ENCODE measurements at regions not wholly inside any gene's neighbourhood (a gene's known extent, or its start where the extent isn't known, plus 50 kb on each side); places are given as distances from the start of the nearest gene placed in this dataset.
A peak's percentile ranks its signal among the peaks of the same experiment; 100 is the strongest.
"Not testable (repeated sequence)": the region's sequence is repeated elsewhere in the genome, so short reads cannot be mapped to it uniquely, and the experiment has no call there.

DNA sequence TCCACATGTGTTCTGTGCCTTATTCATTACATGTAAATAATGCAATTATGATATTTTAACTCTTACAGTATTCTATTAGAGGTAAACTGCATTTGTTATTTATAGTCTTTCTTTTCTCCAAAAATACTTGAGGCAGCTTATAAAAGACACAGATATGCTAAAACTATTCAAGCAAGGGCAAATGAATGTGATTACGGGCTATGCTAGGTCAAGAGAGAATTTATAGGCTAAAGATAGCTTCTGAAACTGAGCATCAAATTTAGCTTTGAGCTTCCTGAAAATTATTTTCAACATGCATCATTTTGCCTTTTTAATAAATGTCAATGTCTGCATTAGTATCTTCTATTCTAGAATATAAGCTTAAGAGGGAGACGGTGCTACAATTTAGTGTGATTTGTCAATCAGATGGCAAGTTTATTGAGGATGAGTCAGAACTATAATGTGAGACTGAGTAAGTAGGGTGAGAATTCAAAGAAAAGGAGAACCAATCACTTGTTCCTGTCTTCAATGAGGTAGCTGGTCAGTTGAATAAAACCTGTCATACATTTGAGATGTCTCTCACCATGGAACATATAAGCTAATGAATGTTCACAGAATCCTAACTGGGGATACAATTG lies 669.4 kb upstream of the CITED2 start:
- DNase-seq = peak; percentile 23

DNA sequence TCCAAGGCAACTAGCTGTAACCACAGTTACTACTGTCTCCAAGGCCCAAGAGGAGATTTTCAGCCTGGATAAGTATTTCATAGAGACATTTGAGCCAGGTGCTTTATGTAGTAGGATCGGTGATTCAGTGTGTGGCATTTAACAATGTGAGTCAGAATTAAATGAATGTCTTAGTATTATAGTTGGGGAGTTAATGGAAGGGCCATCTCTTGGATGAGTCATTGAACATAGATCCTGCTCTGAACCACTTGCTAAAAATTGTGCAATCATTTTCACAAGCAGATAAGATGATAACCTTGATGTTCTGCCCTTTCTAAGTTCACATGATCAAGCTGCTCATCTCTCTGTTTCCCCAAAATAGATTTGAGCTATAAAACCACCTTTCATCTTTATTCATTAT lies 668.9 kb upstream of the CITED2 start:
- DNase-seq = peak; percentile 39

DNA sequence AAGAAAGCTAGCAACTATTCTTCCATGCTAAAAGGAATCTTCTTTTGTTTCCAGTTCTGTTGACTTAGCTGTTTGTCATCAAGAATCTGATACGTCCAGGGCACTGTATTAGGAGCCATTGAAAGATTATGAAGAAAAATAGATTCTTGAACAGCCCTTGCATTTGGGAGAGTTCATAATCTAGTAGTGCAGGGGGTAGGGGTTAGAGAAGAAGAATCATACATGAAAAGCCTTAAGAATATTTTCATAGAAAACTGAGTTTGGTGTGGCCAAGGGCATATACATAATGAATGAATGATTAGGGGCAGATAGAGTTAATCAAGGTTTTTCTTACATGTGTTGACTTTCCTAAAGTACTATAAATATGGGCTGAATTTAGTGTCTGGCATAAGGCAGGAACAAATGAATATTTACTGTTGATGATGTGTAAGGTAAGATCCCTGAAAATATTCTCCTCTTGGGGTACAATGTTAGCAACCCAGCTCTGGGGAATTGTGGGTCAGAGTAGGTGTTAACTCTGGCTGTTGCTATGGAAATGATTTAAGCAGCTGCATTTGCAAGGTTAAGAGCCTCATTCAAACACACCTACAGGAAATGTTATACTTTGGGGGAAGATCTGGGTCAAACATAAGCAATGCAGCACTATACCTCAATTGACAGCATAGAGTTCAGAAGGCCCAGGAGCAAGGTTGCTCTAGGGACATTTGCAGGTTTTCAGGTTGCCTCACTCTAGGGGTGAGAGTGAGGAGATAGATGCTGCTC lies 667.3 kb upstream of the CITED2 start:
- no peak for DNase-seq

DNA sequence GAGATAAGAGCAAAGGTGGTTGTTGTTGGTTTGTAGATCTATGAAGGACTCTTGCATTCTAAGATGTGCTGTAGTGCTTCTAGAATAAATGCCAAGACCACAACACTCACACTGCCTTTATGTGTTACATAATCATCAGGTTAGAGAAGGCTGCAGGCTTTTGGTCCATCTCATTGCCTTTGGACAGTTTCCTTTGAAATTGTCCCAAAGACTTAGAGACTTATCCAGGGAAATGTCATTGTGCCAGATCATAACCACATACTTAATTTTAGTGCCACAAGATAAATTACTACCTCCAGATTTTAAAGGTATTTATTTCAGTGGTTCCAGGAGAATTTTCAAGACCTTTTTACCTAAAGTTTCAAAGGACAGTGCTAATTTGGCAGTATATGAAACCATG lies 666.6 kb upstream of the CITED2 start:
- DNase-seq = no peak

DNA sequence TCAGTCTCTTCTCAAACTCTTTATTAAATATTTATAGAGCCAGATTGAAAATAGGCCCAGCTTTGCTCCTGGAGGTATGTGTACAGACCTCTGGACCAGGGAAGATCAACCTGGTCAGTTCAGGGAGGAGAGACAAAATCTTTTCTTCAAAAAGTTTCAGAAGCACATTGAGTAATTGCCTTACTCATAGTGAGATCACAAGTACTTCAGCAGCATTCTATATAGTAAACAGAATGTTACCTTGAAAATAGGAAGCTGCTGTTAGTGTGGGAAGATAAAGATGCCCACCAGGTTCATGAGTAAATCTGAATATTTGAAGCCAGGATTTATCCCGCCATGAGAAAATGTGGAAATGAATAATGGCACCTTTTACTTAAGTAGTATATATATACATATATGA lies 665.9 kb upstream of the CITED2 start:
- peak; percentile 4 for DNase-seq

DNA sequence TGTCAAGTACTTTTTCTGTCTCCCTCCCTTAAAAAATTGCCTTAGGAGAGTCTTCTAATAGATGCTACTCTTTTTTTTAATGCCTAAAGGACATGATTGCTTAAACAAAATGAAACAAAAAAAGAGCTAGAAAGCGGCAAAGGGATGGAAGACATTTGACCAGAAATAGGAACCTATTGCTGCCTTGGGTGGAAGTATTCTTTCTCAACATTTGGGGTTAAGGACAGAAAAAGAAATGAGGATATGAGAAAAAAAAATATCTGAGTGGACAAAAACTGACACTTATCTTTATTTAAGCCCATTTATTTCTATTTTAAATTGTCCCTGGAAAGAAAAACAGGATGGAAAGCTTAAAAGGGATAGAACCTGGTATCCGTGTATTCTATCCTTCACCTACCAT lies 664.9 kb upstream of the CITED2 start:
- DNase-seq = no peak

DNA sequence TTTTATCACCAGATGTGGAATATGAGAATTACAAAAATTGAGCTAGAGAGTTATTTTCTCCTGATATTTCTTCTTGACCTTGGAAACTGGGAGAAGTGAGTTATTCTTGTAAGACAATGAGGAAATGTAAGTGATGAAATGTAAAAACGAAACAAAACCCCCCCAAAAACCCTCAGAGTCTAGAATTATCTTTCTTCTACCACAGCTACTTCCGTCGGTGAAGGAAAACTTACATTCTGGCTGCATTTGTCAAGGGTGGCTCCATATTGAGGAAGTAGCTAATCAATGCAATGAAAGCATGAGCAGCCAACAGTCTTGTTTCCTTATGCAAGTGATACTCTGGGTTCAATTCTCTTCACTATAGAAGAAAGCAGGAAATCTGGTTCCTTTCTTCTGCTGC lies 661.7 kb upstream of the CITED2 start:
- no peak for DNase-seq

DNA sequence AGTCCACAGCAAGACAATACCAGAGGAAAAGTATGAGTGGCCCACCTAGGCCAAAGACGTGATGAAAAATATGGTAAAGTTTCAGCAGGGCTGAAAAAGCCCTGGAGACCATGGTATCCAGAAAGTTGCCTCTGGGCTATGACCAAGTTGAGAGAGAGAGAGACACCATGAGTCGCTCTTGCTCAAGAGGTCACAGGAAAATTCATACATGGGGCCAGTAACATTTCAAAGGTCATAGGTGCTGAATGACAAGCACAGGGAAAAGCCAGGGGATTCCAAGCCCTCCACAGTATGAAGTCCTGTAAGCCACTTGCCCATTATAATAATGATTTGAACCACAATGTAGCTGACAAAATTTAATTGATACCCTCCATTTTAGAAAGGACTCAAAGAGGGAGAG lies 657.7 kb upstream of the CITED2 start:
- no peak for DNase-seq

DNA sequence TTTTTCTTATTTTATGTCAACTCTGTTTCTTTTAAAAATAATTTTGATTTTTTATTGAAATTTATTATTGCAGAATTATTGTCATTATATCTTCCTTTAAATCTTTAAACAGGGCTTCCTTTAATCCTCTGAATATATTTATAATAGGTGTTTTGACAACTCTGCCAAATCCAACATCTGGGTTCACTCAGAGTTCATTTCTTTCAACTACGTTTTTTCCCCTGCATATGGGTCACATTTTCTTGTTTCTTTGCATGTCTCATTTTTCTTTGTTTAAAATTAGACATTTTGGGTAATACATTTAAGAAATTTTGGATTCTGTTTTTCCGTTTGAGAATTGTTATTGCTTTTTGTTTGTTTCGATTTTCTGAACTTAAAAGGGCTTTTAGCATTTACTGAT lies 655.1 kb upstream of the CITED2 start:
- DNase-seq = no peak

DNA sequence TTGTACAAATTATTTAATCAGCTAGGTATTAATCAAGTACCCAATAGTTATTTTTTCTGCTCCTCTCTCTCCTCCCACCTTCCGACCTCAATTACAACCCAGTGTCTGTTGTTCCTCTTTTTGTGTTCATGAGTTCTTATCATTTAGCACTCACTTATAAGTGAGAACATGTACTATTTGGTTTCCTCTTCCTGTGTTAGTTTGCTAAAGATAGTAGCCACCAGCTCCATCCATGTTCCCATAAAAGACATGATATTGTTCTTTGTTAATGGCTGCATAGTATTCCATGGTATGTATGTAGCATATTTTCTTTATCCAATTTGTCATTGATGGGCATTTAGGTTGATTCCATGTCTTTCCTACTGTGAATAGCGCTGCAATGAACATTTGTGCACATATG lies 652.8 kb upstream of the CITED2 start:
- DNase-seq = no peak

DNA sequence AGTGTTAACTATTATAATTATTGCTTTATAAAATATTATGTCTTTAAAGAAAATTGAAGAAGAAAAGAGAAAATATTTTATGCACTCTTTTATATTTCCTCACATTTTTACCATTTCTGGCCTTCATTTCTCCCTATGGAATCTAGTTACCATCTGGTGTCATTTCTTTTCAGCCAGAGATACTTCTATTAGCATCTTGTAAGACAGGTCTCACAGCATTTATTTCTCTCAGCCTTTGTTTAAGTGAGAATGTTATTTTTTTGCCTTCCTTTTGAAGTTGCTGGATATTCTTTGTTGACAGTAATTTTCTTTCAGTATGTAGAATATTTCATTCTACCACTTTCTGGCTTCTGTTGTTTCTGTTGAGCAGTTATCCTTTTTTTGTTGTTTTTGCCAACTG lies 652.1 kb upstream of the CITED2 start:
- no peak for DNase-seq

DNA sequence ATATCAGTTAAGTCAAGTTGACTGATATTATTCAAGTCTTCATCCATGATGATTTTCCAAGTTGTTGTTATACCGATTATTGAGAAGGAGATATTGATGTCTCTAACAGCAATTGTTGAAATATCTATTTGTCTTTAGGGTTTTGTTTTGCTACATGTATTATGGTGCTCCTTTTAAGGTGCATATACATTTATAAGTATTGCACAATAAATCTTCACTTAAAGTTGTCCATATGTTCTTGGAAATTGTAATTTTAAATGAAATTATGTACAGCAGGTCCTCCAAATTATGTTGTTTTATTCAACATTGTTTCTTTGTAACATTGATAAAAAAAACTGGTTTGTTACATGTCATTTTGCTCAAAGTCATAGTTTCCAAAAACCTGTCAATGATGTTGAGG lies 650.7 kb upstream of the CITED2 start:
- no peak for DNase-seq

DNA sequence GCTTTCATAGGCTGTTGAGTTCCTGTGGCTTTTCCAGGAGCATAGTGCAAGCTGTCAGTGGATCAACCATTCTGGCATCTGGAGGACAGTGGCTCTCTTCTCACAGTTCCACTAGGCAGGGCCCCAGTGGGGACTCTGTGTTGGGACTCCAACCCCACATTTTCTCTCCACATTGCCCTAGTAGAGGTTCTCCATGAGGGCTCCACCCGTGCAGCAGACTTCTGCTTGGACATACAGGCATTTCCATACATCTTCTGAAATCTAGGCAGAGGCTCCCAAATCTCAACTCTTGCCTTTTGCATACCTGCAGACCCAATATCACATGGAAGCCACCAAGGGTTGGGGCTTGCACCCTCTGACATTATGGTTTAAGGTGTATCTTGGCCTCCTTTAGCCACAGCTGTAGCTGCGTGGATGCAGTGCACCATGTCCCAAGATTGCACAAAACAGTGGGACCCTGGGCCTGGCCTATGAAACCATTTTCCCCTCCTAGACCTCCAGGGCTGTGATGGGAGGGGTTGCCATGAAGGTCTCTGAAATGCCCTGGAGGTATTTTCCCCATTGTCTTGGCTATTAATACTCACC lies 645.9 kb upstream of the CITED2 start:
- no peak for DNase-seq

DNA sequence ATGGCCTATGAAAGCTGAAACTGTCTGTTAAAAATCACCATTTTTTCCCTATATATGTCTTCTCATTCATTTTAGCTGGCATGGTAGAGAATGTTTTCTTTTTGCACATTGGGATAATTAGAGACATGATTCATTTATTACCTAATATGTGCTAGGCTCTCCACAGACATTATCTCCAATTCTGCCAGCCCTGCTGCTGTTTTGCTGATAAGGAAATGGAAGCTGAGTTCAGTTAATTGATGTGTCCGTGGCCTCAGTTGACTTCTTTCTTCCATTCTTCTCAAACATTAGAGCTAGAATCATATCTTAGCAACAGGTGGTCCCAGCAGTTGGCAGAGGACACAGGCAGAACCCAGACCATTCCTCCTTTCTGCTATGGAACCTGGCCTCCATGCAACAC lies 644.1 kb upstream of the CITED2 start:
- no peak for DNase-seq

DNA sequence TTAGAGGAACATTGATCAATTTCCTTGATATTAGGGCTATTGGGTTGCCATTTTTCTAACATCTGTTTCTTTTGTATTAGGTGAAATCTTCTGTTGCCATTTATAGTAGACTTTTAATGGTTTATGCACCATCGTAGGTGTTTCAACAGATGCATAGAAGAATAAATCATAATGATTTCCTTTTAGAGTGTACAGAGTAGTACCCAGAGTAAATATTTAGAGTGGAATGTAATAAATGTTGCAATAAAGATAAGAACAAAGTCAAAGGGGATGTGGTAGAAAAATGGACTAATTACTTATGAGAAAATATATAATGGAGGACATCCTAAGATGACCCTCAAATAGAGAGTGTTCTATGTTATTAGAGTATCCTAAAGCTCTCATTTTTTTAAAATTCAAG lies 643.0 kb upstream of the CITED2 start:
- no peak for DNase-seq

DNA sequence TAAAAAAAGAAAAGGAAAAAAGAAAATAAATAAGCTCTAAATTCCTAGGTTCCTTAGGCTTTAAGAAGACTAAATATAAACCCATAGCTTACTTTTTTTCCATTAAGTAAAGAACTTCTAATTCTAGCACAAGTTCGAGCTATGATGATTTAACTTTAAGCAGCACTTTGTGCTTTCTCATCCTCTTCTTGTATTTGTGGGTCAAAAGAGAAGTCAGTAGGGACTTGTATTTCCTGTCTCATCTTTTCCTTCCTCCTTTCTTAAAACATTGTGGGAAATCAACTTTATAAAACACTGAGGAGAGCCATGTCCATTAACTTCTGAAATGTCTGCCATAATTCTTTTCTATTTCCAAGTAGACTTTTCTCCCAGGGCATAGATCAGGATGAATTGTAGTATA lies 637.7 kb upstream of the CITED2 start:
- no peak for DNase-seq

DNA sequence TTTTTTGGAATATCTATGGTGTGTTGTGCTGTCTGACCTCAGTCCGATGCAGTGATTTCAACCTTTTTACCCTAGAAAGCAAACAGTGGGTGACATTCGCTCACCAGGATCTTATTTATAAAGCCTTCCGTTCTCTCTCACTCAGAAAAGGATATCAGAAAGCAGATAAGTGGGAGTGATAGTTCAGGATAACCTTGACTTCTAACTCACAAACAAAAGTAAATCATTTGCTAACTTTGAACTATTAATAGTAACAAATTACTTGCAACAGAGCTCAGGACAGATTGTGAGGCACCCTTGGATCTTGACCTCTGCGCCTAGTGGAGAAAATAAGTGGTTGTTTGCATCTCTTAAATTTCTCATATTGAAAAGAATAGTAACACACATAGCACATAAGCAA lies 637.1 kb upstream of the CITED2 start:
- DNase-seq = no peak

DNA sequence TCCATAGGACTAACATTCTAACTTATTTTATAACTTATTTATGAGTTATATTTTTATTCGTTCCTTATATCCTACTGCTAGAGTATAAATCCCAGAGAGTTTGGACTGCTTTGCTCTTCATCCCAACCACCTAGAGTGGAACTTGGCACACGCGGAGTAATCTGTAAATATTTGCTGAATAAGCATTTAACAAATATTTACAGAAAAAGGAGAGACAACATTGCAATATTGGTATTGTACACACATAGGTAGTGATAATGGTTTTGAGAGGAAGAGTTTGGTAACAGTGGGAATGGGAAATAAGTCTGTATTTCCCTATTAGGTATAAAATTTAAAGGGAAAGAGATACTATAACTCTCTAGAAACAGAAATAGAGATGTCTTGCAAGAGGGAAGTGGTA lies 634.8 kb upstream of the CITED2 start:
- no peak for DNase-seq

DNA sequence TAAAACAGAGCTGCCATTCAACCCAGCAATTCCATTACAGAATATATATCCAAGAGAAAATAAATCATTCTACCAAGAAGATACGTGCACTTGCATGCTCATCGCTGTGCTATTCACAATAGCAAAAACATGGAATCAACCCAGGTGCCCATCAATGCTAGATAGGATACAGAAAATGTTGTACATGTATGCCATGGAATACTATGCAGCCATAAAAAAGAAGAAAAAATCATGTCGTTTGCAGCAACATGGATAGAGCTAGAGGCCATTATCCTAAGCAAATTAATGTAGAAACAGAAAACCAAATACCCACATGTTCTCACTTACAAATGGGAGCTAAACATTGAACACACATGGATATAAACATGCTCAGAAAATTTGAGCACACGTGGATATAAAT lies 633.1 kb upstream of the CITED2 start:
- no peak for DNase-seq

DNA sequence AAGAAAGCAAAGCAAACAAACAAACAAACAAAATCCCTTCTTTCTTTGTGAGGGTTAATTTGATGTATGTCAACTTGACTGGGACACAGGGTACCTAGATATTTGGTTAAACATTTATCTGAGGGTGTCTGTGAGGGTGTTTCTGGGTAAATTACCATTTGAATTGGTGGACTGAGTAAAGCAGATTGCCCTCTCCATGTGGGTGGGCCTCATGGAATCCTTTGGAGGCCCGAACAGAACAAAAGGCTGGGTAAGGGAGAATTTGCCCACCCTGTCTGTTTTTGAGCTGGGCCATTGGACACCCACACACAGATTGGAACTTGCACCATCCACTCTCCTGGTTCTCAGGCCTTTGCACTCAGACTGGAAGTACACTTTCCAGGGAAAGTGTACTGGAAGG lies 628.8 kb upstream of the CITED2 start:
- no peak for DNase-seq

DNA sequence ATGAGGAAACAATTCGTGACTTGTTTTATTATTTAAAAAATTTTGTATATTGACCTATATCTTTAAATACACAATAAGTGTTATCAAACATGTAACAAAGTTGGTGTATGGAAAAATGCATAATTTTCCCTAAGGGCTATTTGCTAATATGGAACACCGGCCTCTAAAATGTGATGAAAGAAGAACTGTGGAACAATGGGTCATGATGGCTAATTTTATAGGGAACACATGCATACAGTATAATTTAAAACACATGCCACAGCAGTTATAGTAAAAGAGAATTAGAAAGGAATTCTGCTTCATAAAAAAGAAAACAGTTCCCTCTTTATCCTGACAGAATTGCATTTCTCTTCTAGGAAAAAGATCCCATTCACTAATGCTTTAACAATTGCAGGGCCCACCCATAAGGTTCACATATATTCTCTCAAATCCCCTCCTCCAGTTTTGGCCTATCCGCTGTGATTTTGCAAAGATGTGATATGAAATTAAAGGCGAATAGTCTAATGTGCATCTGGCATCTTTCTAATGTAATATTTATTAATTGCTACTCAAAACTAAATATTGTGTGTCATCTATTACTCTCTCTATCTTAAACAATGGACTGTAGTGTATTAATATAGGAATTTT lies 628.1 kb upstream of the CITED2 start:
- no peak for DNase-seq

DNA sequence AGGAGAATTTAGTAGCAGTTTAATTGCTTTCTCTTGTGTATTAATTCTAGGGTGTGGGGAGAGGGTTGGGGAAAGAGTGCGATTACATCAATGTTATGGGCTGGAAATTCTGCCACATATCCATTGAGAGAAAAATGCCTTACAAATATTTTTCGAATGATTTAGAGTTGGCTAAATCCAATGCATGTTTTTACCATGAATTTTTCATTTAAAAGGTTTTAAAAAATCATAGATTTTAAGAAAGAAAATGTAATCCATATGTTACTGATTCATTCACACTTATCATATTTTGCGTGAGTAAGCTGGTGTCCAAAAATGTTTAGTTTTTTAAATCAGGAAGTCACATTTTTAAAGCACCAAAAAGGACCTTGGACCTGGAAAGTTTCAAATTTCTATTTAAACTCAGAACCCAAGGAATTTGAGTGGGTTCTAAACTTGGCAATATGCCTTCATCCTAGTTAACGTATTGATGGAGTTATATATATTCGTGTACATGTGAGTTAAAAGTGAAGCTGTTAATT lies 627.4 kb upstream of the CITED2 start:
- DNase-seq = no peak

DNA sequence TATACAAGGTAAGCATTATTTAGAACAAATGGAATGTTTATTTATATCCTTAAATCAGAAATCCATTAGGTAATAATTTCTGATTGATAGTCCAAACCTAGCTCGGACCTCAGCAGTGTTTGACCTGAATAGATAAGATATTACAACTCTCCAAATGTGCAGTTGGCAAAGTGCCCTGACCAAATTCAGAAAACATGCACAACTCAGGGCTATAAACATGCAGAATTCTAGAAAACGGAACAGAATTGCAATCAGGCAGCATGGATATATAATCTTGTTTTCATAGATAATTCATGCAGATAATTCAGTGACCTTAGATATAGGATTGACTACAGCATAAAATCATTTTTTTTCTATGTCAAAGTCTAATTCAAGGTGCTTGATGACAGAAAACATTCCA lies 626.6 kb upstream of the CITED2 start:
- DNase-seq = no peak

DNA sequence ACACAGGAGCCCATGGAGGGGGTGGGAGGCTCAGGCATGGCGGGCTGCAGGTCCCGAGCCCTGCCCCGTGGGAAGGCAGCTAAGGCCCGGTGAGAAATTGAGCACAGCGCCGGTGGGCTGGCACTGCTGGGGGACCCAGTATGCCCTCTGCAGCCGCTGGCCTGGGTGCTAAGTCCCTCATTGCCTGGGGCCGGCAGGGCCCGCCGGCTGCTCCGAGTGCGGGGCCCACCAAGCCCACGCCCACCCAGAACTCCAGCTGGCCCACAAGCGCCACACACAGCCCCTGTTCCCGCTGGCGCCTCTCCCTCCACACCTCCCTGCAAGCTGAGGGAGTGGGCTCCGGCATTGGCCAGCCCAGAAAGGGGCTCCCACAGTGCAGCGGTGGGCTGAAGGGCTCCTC lies 625.2 kb upstream of the CITED2 start:
- DNase-seq = not testable (repeated sequence)
